K562 (cell line): ENCODE measurements at regions not wholly inside any gene's neighbourhood (a gene's known extent, or its start where the extent isn't known, plus 50 kb on each side); places are given as distances from the start of the nearest gene placed in this dataset.

ENCODE experiments used
- ATAC-seq: fragments of 200-7000 bp; cut with Tn5 transposase; 3 replicates; pipeline ENCODE4 v1.9.1; 2020; ENCODE audit warnings: moderate library complexity
- BruUV-seq: library from RNA; stranded (reverse); fragments of 400-500 nt; replicated peaks from 2 replicates; lab custom pipeline; 2021; lab: Mats Ljungman, UMichigan
- CTCF ChIA-PET: fragments of 300-600 bp; formaldehyde crosslinking; extraction: SDS; loops from one replicate; lab custom pipeline; 2021; ENCODE audit warnings: low intra/inter-chr PET ratio; lab: Yijun Ruan, JAX
- POLR2A ChIA-PET: fragments of 300-600, 350-650 bp; sonication (Branson Sonifier 250); formaldehyde crosslinking; extraction: SDS; loops from one replicate; lab custom pipeline; 2021; ENCODE audit warnings: antibody characterized with exemption, inconsistent platforms; lab: Yijun Ruan, JAX
- DNase-seq, 4 experiments: peaks; one replicate each; pipeline versions ENCODE4 v3.0.0 to v3.0.0-alpha.2; 2011 to 2018; ENCODE audit warnings: low spot score in 3 of 4, mixed read lengths in 3 of 4; ENCODE audit errors: extremely low read depth in 1 of 4
- FAIRE-seq: peaks from 2 replicates; lab custom pipeline; 2011; peaks lifted over from hg19 to GRCh38; lab: Jason Lieb, UNC
- H2AFZ ChIP-seq: 2 replicates; pipeline ENCODE4 v1.6.0; 2011; ENCODE audit warnings: low read depth, low read length, control low read depth, inconsistent platforms
- H3K27ac ChIP-seq: fragments of 200-600 bp; 3 replicates; pipeline ENCODE4 v1.8.0; 2011; ENCODE audit warnings: low read depth, mild to moderate bottlenecking, control low read depth, inconsistent platforms, low read length, moderate library complexity, mixed read lengths; ENCODE audit errors: extremely low read depth
- H3K27me3 ChIP-seq, 2 experiments: fragments of 300-600 bp in 1 of 2; 2 replicates in 1 of 2; 3 replicates in 1 of 2; pipeline versions ENCODE4 v1.6.0 to v1.8.0; 2011; ENCODE audit warnings: inconsistent platforms in 2 of 2, low read length in 2 of 2, mild to moderate bottlenecking in 1 of 2, mixed read lengths in 1 of 2, moderate library complexity in 1 of 2; ENCODE audit not compliant: control insufficient read depth in 2 of 2, insufficient read depth in 2 of 2
- H3K36me3 ChIP-seq: fragments of 300-600 bp; 3 replicates; pipeline ENCODE4 v1.8.0; 2011; ENCODE audit warnings: mild to moderate bottlenecking, low read length, inconsistent platforms; ENCODE audit not compliant: control insufficient read depth, insufficient read depth
- H3K4me1 ChIP-seq, 2 experiments: fragments of 200-600 bp in 1 of 2; replicated peaks in 1 of 2; 2 replicates in 1 of 2; 3 replicates in 1 of 2; pipeline versions ENCODE4 v1.5.1 to v1.8.0; 2011; ENCODE audit warnings: inconsistent platforms in 2 of 2, low read length in 2 of 2, mild to moderate bottlenecking in 1 of 2, mixed read lengths in 1 of 2, moderate library complexity in 1 of 2; ENCODE audit not compliant: control insufficient read depth in 2 of 2, insufficient read depth in 2 of 2
- H3K4me2 ChIP-seq: 2 replicates; pipeline ENCODE4 v1.6.1; 2011; ENCODE audit warnings: low read length, control low read depth, inconsistent platforms, mixed read lengths; ENCODE audit not compliant: insufficient read depth
- H3K4me3 ChIP-seq: fragments of 200-600 bp; sonication (generic), shearing (Covaris generic); 2 replicates; pipeline ENCODE4 v1.5.1; 2016; ENCODE audit warnings: control low read depth, inconsistent platforms
- H3K79me2 ChIP-seq: fragments of 200-600 bp; 3 replicates; pipeline ENCODE4 v1.8.0; 2011; ENCODE audit warnings: low read length, inconsistent platforms; ENCODE audit not compliant: control insufficient read depth, insufficient read depth
- H3K9ac ChIP-seq, 2 experiments: 2 replicates each; pipeline versions ENCODE4 v1.6.0 to v1.6.1; 2011; ENCODE audit warnings: low read depth in 2 of 2, low read length in 2 of 2, control low read depth in 1 of 2, inconsistent platforms in 1 of 2, mild to moderate bottlenecking in 1 of 2, mixed read lengths in 1 of 2; ENCODE audit not compliant: insufficient read depth in 1 of 2
- H3K9me1 ChIP-seq: one replicate; pipeline ENCODE4 v1.6.0; 2011; ENCODE audit warnings: inconsistent platforms, mild to moderate bottlenecking, low read length, moderate library complexity; ENCODE audit not compliant: control insufficient read depth, insufficient read depth
- H3K9me3 ChIP-seq: replicated peaks from 2 replicates; pipeline ENCODE4 v1.5.1; 2011; ENCODE audit warnings: low read depth, low read length, inconsistent platforms; ENCODE audit not compliant: control insufficient read depth, insufficient read depth
- H4K20me1 ChIP-seq: replicated peaks from 2 replicates; pipeline ENCODE4 v1.6.1; 2011; ENCODE audit warnings: low read length, inconsistent platforms, mixed read lengths; ENCODE audit not compliant: control insufficient read depth, insufficient read depth
- CHD1 ChIP-seq: fragments of 200-600 bp; sonication (generic); IDR thresholded peaks from one replicate; pipeline ENCODE4 v1.6.1; 2012; ENCODE audit warnings: mild to moderate bottlenecking, moderate library complexity, low read length, inconsistent platforms
- HOXB6 ChIP-seq: fragments of 250-450 bp; sonication (Bioruptor Pico); IDR thresholded peaks from 2 replicates; pipeline ENCODE4 v1.5.1; 2022; ENCODE audit warnings: mild to moderate bottlenecking, borderline replicate concordance
- MEIS2 ChIP-seq: fragments of 450-650 bp; IDR thresholded peaks from 2 replicates; pipeline ENCODE4 v1.6.1; 2014; ENCODE audit warnings: mild to moderate bottlenecking; ENCODE audit not compliant: partially characterized antibody
- NCOA4 ChIP-seq: fragments of 450-650 bp; IDR thresholded peaks from 2 replicates; pipeline ENCODE4 v1.6.1; 2018; ENCODE audit warnings: mild to moderate bottlenecking; ENCODE audit not compliant: partially characterized antibody
- NELFE ChIP-seq: IDR thresholded peaks from 2 replicates; pipeline ENCODE4 v1.6.1; 2011; ENCODE audit warnings: mild to moderate bottlenecking; ENCODE audit not compliant: insufficient read depth, insufficient read length
- WGBS: fragments of 100-300 bp; shearing (Covaris generic); methylation state at CpG from one replicate; pipeline ENCODE4 v1.1.6; 2016; ENCODE audit warnings: low coverage, mixed read lengths; ENCODE audit not compliant: insufficient coverage; ENCODE audit errors: missing lambda C conversion rate; 5-methylcytosine and 5-hydroxymethylcytosine counted together
- in situ Hi-C: fragments of 300-500 bp; cut with MboI; formaldehyde crosslinking; loops from 4 replicates; pipeline ENCODE4 v1.15.0; 2018; ENCODE audit warnings: inconsistent platforms, mixed read lengths
- intact Hi-C: fragments of 100-400 bp; cut with micrococcal nuclease; formaldehyde crosslinking; loops from 2 replicates; pipeline ENCODE4 v1.14.2; 2022
- TF ChIP-seq, protein P1 (sequence below): fragments of 200-800 bp; sonication (Bioruptor generic); IDR thresholded peaks from 2 replicates; pipeline ENCODE4 v1.6.1; 2017; ENCODE audit warnings: missing genetic modification characterization, missing compliant biosample characterization

GRCh38 chr7:376306-377079 is 86.5 kb downstream of the FOXL3 start:
- intact Hi-C loops (no loop called here), in situ Hi-C loops (no loop called here)
- TF ChIP-seq MEIS2: no peak
- TF ChIP-seq NCOA4: no peak
- TF ChIP-seq NELFE: no peak
- no peak for TF ChIP-seq CHD1
- TF ChIP-seq, protein P1, sequence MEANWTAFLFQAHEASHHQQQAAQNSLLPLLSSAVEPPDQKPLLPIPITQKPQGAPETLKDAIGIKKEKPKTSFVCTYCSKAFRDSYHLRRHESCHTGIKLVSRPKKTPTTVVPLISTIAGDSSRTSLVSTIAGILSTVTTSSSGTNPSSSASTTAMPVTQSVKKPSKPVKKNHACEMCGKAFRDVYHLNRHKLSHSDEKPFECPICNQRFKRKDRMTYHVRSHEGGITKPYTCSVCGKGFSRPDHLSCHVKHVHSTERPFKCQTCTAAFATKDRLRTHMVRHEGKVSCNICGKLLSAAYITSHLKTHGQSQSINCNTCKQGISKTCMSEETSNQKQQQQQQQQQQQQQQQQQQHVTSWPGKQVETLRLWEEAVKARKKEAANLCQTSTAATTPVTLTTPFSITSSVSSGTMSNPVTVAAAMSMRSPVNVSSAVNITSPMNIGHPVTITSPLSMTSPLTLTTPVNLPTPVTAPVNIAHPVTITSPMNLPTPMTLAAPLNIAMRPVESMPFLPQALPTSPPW: no peak
- no peak for TF ChIP-seq HOXB6
- H3K27me3 ChIP-seq: peaks cover 46 to 86% of the 10 kb centered on the region in 2 experiments
- H3K79me2 ChIP-seq: no peaks in the 10 kb centered on the region
- no peaks in the 10 kb centered on the region for H3K9me3 ChIP-seq
- ChIA-PET POLR2A (interaction anchor here (0.6 kb wide), 1 partner anchor 11 kb away, joined by 3 read pairs; no protein-coding TSS in a partner anchor), CTCF (no interaction called here)
- H3K4me1 ChIP-seq: peaks cover 0 to 66% of the 10 kb centered on the region in 2 experiments; a peak in 2 of 5 replicates
- no peak for ATAC-seq
- no peak overlapping the region for H3K4me3 ChIP-seq
- 4% methylated on average over 25 of the region's 39 CpGs for WGBS
- BruUV-seq: no TSS peak
- no peak overlapping the region for H3K4me2 ChIP-seq
- H3K9me1 ChIP-seq: no peaks in the 10 kb centered on the region
- no peak for FAIRE-seq
- no peak for DNase-seq
- no peak overlapping the region for H3K27ac ChIP-seq
- no peaks in the 10 kb centered on the region for H3K36me3 ChIP-seq
- no peak overlapping the region for H2AFZ ChIP-seq
- no peak overlapping the region; a peak in 1 of 4 replicates for H3K9ac ChIP-seq
- peaks cover 6% of the 10 kb centered on the region for H4K20me1 ChIP-seq
